K562 (cell line): ENCODE measurements at regions not wholly inside any gene's neighbourhood (a gene's known extent, or its start where the extent isn't known, plus 50 kb on each side); places are given as distances from the start of the nearest gene placed in this dataset.
A peak's percentile ranks its signal among the peaks of the same experiment; 100 is the strongest.

Experiments
- FUS ChIP-seq: fragments of 200-400 bp; formaldehyde crosslinking; optimal IDR thresholded peaks from 2 replicates; pipeline ENCODE3; 2017; ENCODE audit warnings: low read depth, low read length
- HDGF ChIP-seq: fragments of 450-650 bp; IDR thresholded peaks from 2 replicates; pipeline ENCODE4 v1.6.1; 2016
- ZNF184 ChIP-seq: sonication (generic); formaldehyde crosslinking; IDR thresholded peaks from 2 replicates; pipeline ENCODE4 v1.5.0; 2020; ENCODE audit warnings: missing genetic modification reagents
- TF ChIP-seq, protein P1 (sequence below), 2 experiments: fragments of 450-650 bp; IDR thresholded peaks; 2 replicates each; pipeline ENCODE4 v1.6.1; 2016; ENCODE audit warnings: mild to moderate bottlenecking in 2 of 2, borderline replicate concordance in 1 of 2, low read depth in 1 of 2, moderate library complexity in 1 of 2
- TF ChIP-seq, protein P2 (sequence below), 2 experiments: fragments of 450-650 bp in 1 of 2; sonication (generic) in 1 of 2; formaldehyde crosslinking in 1 of 2; IDR thresholded peaks; 2 replicates each; pipeline versions ENCODE4 v1.7.1 to v1.9.0; 2016 to 2022; ENCODE audit warnings: inconsistent platforms in 1 of 2, mild to moderate bottlenecking in 1 of 2, missing genetic modification reagents in 1 of 2
- TF ChIP-seq, protein P3 (sequence below), 3 experiments: IDR thresholded peaks in 2 of 3; conservative IDR thresholded peaks in 1 of 3; 2 replicates each; pipeline ENCODE4 v1.5.1; 2011 to 2012; ENCODE audit warnings: low read length in 3 of 3, mild to moderate bottlenecking in 3 of 3, control low read depth in 2 of 3, improper control_type of control experiment in 1 of 3, inconsistent platforms in 1 of 3, low read depth in 1 of 3, mixed read lengths in 1 of 3, moderate library complexity in 1 of 3; ENCODE audit not compliant: insufficient read depth in 2 of 3

DNA sequence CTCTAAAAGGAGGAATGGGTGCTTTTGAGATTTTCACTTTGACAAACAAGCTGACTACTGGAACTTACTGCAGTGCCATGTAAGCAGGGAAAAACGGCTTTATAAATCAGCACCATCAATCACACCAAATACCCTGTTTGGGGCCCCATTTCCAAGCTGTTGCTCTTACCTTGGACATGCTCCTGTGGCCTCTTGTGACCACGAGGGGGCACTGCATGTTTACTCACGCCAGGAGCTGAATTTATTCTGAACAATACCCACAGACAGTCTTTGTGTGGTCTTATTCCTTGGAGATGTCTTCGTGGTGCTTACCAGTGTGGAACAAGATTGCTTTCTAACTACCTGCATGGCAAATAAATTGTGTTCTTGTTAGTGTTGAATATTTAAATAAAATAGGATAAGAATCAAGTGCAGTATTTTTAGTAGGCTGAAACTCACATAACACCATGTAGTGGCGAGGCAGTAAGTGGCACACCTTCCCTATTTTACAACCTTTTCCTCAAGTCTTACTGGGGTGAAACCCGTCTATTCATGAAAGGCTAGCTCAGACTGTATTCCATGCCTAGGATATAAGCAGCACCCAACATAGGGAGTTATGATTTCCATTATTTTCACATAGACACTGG lies 155.5 kb upstream of the NMUR2 start (continued):
- TF ChIP-seq ZNF184 (CRISPR knock-in tag) (no peak), FUS (no peak), HDGF (no peak)
- TF ChIP-seq, protein P1, sequence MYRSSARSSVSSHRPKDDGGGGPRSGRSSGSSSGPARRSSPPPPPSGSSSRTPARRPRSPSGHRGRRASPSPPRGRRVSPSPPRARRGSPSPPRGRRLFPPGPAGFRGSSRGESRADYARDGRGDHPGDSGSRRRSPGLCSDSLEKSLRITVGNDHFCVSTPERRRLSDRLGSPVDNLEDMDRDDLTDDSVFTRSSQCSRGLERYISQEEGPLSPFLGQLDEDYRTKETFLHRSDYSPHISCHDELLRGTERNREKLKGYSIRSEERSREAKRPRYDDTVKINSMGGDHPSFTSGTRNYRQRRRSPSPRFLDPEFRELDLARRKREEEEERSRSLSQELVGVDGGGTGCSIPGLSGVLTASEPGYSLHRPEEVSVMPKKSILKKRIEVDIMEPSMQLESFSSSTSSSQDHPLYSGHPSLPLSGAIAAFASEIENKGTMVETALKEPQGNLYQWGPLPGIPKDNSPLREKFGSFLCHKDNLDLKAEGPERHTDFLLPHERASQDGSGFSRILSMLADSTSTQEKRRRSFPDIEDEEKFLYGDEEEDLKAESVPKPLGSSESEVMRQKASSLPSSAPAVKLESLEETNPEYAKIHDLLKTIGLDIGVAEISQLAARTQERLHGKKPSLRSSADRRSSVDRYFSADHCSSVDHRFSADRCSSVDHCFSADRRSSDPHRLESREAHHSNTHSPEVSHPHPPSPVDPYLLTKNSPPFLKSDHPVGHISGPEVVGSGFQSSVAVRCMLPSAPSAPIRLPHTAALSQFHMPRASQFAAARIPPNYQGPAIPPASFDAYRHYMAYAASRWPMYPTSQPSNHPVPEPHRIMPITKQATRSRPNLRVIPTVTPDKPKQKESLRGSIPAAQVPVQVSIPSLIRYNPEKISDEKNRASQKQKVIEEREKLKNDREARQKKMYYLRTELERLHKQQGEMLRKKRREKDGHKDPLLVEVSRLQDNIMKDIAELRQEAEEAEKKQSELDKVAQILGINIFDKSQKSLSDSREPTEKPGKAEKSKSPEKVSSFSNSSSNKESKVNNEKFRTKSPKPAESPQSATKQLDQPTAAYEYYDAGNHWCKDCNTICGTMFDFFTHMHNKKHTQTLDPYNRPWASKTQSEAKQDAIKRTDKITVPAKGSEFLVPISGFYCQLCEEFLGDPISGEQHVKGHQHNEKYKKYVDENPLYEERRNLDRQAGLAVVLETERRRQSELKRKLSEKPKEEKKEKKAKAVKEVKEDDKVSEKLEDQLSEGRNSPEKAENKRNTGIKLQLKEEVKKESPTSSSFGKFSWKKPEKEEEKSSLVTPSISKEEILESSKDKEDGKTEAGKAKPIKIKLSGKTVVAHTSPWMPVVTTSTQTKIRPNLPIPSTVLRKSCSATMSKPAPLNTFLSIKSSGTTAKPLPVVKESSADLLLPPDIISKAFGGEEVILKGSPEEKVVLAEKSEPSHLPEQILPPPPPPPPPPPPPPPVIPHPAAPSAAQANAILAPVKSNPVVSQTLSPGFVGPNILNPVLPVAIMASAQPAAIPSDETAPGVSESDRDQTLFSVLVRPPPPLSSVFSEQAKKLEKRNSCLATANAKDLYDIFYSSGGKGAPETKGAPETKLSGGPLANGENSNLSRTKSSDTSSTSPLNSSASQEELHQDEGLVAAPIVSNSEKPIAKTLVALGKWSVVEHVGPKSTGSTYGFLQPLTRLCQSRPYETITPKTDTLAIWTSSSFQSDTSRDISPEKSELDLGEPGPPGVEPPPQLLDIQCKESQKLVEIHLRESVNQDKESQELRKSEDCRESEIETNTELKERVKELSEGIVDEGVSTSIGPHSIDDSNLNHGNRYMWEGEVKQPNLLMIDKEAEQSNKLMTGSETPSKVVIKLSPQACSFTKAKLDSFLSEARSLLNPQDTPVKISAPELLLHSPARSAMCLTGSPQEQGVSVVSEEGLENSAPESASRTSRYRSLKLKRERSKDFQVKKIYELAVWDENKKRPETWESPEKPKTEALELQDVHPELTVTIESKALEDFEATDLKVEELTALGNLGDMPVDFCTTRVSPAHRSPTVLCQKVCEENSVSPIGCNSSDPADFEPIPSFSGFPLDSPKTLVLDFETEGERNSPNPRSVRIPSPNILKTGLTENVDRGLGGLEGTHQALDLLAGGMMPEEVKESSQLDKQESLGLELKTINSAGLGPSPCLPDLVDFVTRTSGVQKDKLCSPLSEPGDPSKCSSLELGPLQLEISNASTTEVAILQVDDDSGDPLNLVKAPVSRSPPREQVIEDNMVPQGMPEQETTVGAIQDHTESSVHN (IDR thresholded peaks at IDR 0.05; ENCODE audit: borderline replicate concordance in 1 of 2, low read depth in 1 of 2): no peak
- TF ChIP-seq, protein P2, sequence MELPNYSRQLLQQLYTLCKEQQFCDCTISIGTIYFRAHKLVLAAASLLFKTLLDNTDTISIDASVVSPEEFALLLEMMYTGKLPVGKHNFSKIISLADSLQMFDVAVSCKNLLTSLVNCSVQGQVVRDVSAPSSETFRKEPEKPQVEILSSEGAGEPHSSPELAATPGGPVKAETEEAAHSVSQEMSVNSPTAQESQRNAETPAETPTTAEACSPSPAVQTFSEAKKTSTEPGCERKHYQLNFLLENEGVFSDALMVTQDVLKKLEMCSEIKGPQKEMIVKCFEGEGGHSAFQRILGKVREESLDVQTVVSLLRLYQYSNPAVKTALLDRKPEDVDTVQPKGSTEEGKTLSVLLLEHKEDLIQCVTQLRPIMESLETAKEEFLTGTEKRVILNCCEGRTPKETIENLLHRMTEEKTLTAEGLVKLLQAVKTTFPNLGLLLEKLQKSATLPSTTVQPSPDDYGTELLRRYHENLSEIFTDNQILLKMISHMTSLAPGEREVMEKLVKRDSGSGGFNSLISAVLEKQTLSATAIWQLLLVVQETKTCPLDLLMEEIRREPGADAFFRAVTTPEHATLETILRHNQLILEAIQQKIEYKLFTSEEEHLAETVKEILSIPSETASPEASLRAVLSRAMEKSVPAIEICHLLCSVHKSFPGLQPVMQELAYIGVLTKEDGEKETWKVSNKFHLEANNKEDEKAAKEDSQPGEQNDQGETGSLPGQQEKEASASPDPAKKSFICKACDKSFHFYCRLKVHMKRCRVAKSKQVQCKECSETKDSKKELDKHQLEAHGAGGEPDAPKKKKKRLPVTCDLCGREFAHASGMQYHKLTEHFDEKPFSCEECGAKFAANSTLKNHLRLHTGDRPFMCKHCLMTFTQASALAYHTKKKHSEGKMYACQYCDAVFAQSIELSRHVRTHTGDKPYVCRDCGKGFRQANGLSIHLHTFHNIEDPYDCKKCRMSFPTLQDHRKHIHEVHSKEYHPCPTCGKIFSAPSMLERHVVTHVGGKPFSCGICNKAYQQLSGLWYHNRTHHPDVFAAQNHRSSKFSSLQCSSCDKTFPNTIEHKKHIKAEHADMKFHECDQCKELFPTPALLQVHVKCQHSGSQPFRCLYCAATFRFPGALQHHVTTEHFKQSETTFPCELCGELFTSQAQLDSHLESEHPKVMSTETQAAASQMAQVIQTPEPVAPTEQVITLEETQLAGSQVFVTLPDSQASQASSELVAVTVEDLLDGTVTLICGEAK (IDR thresholded peaks at IDR 0.05): no peak
- TF ChIP-seq, protein P2 (CRISPR knock-in tag; IDR thresholded peaks at IDR 0.05): no peak
- TF ChIP-seq, protein P3, sequence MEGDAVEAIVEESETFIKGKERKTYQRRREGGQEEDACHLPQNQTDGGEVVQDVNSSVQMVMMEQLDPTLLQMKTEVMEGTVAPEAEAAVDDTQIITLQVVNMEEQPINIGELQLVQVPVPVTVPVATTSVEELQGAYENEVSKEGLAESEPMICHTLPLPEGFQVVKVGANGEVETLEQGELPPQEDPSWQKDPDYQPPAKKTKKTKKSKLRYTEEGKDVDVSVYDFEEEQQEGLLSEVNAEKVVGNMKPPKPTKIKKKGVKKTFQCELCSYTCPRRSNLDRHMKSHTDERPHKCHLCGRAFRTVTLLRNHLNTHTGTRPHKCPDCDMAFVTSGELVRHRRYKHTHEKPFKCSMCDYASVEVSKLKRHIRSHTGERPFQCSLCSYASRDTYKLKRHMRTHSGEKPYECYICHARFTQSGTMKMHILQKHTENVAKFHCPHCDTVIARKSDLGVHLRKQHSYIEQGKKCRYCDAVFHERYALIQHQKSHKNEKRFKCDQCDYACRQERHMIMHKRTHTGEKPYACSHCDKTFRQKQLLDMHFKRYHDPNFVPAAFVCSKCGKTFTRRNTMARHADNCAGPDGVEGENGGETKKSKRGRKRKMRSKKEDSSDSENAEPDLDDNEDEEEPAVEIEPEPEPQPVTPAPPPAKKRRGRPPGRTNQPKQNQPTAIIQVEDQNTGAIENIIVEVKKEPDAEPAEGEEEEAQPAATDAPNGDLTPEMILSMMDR (IDR thresholded peaks at IDR 0.05 in 2 of 3, conservative IDR thresholded peaks at IDR 0.05 in 1 of 3; ENCODE audit: insufficient read depth in 2 of 3, low read depth in 1 of 3, low read length in 3 of 3): peak; percentile 33 to 63 (median 52)
